ENCODE measurements at regions not wholly inside any gene's neighbourhood (a gene's known extent, or its start where the extent isn't known, plus 50 kb on each side); places are given as distances from the start of the nearest gene placed in this dataset.

- H3K4me3 ChIP-seq (ENCODE audit: extremely low read depth in 1 of 4, insufficient read depth in 2 of 4, low read depth in 3 of 4, low read length in 4 of 4), result no peak overlapping the region
- POLR2A ChIA-PET (ENCODE audit: partially characterized antibody), result no interaction called here
- H2BK12ac ChIP-seq (ENCODE audit: low read depth, low read length), result no peak overlapping the region
- no peaks in the 10 kb centered on the region for H3K79me1 ChIP-seq (ENCODE audit: low read depth, low read length)
- H3K9me3 ChIP-seq (ENCODE audit: insufficient read depth in 2 of 2, low read depth in 1 of 2, low read length in 1 of 2), result no peaks in the 10 kb centered on the region
- CTCF ChIA-PET (ENCODE audit: partially characterized antibody), result interaction anchor here (0.6 to 1.1 kb wide), 2 partner anchors 170 to 171 kb away, joined by 4 read pairs; no protein-coding TSS in a partner anchor
- H4K91ac ChIP-seq (replicated peaks; ENCODE audit: insufficient read length, low read length), result no peak overlapping the region
- H3K79me2 ChIP-seq (ENCODE audit: control insufficient read depth in 1 of 2, insufficient read depth in 2 of 2, low read length in 2 of 2), result no peaks in the 10 kb centered on the region
- no peaks in the 10 kb centered on the region for H3K27me3 ChIP-seq (replicated peaks in 1 of 4; ENCODE audit: control insufficient read depth in 3 of 4, extremely low read depth in 1 of 4, insufficient read depth in 3 of 4, low read length in 3 of 4)
- no peak overlapping the region for H2AK5ac ChIP-seq (ENCODE audit: low read depth, low read length)
- FAIRE-seq (no peak), DNase-seq (ENCODE audit: low read depth in 1 of 2, low spot score in 2 of 2) (no peak)
- no peaks in the 10 kb centered on the region for H3K4me1 ChIP-seq (replicated peaks in 1 of 4; ENCODE audit: control insufficient read depth in 3 of 4, insufficient read depth in 4 of 4, low read length in 3 of 4)
- H3K23ac ChIP-seq (ENCODE audit: insufficient read length), result no peak overlapping the region
- H2BK120ac ChIP-seq (replicated peaks; ENCODE audit: low read depth, low read length), result no peak overlapping the region
- H4K5ac ChIP-seq (ENCODE audit: insufficient read length, low read depth, low read length), result no peak overlapping the region
- H4K8ac ChIP-seq (ENCODE audit: extremely low read depth, insufficient read depth, low read length), result no peak overlapping the region
- WGBS, 2 experiments (ENCODE audit: extremely low coverage in 1 of 2, insufficient coverage in 1 of 2, insufficient read length in 1 of 2, insufficient replicate concordance in 2 of 2, low coverage in 1 of 2, low lambda C conversion rate in 2 of 2, missing lambda C conversion rate in 1 of 2), result 82% methylated on average over 3 of the region's 3 CpGs; no CpG with 5 or more reads in 1 of the 2 experiments
- no peak overlapping the region for H2BK20ac ChIP-seq (ENCODE audit: low read length)
- no peaks in the 10 kb centered on the region for H3K23me2 ChIP-seq (ENCODE audit: low read depth, low read length)
- no peak overlapping the region for H3K27ac ChIP-seq (ENCODE audit: low read depth, low read length)
- no peak overlapping the region for H3K18ac ChIP-seq (ENCODE audit: extremely low read depth, low read length)
- no peaks in the 10 kb centered on the region for H4K20me1 ChIP-seq (replicated peaks in 1 of 2; ENCODE audit: control insufficient read depth in 1 of 2, insufficient read depth in 2 of 2, low read length in 2 of 2)
- no peaks in the 10 kb centered on the region for H3K36me3 ChIP-seq (ENCODE audit: control insufficient read depth in 2 of 4, insufficient read depth in 4 of 4, low read length in 3 of 4)
- H3K4ac ChIP-seq (replicated peaks; ENCODE audit: insufficient read length, low read depth, low read length), result no peak overlapping the region
- H2AFZ ChIP-seq (ENCODE audit: low read length), result no peak overlapping the region
- no peak for TF ChIP-seq FOSL1 (IDR thresholded peaks at IDR 0.05; ENCODE audit: insufficient read depth, low read depth, low read length)
- TF ChIP-seq POLR2AphosphoS5 (IDR thresholded peaks at IDR 0.05; ENCODE audit: low read depth, low read length), result no peak
- TF ChIP-seq SAP30 (IDR thresholded peaks at IDR 0.05; ENCODE audit: insufficient read depth, insufficient replicate concordance, low read length), result no peak
- no peak for TF ChIP-seq NRF1 (IDR thresholded peaks at IDR 0.05; ENCODE audit: low read depth, low read length)
- TF ChIP-seq ASH2L (IDR thresholded peaks at IDR 0.05; ENCODE audit: low read length), result no peak
- no peak for TF ChIP-seq GABPA (IDR thresholded peaks at IDR 0.05; ENCODE audit: borderline replicate concordance, insufficient read depth, low read length)
- H3K14ac ChIP-seq (ENCODE audit: insufficient read length), result no peak overlapping the region
- no peak overlapping the region for H2BK5ac ChIP-seq (ENCODE audit: low read depth, low read length)
- no peak overlapping the region for H3K9ac ChIP-seq (replicated peaks in 1 of 4; ENCODE audit: extremely low read depth in 1 of 4, low read depth in 3 of 4, low read length in 3 of 4)
- H3K4me2 ChIP-seq (ENCODE audit: insufficient read depth in 1 of 2, low read depth in 2 of 2, low read length in 2 of 2), result no peak overlapping the region
- no peak overlapping the region for H3K56ac ChIP-seq (replicated peaks; ENCODE audit: insufficient read length, low read depth, low read length)
- H2BK15ac ChIP-seq (ENCODE audit: low read length), result no peak overlapping the region
Measured at GRCh38 chr4:147236806-147237205, 244.1 kb upstream of the EDNRA start.
